Mesenchymal stem cell (in vitro differentiated cells and primary cell): ENCODE measurements at regions not wholly inside any gene's neighbourhood (a gene's known extent, or its start where the extent isn't known, plus 50 kb on each side); places are given as distances from the start of the nearest gene placed in this dataset.

Experiments
- DNase-seq: peaks from one replicate; pipeline ENCODE4 v3.0.0-alpha.2; 2013
- H2AFZ ChIP-seq: one replicate; pipeline ENCODE4 v1.6.1; 2013; ENCODE audit warnings: low read depth, mild to moderate bottlenecking, control low read depth, inconsistent platforms, low read length, moderate library complexity
- H2AK5ac ChIP-seq: 2 replicates; pipeline ENCODE4 v1.6.1; 2013; ENCODE audit warnings: low read length, moderate library complexity, mild to moderate bottlenecking, inconsistent platforms; ENCODE audit not compliant: severe bottlenecking
- H2BK120ac ChIP-seq: one replicate; pipeline ENCODE4 v1.6.1; 2013; ENCODE audit warnings: low read depth, mild to moderate bottlenecking, inconsistent platforms, low read length, moderate library complexity
- H2BK12ac ChIP-seq, 2 experiments: one replicate each; pipeline ENCODE4 v1.6.1; 2013; ENCODE audit warnings: inconsistent platforms in 2 of 2, low read length in 2 of 2, mild to moderate bottlenecking in 2 of 2, moderate library complexity in 2 of 2, control low read depth in 1 of 2
- H2BK15ac ChIP-seq: one replicate; pipeline ENCODE4 v1.6.1; 2013; ENCODE audit warnings: mild to moderate bottlenecking, low read depth, inconsistent platforms; ENCODE audit not compliant: poor library complexity, severe bottlenecking
- H2BK5ac ChIP-seq: 2 replicates; pipeline ENCODE4 v1.6.1; 2013; ENCODE audit warnings: low read depth, mild to moderate bottlenecking, low read length, control low read depth, inconsistent platforms; ENCODE audit not compliant: poor library complexity, severe bottlenecking
- H3K14ac ChIP-seq, 2 experiments: one replicate each; pipeline ENCODE4 v1.6.1; 2013; ENCODE audit warnings: inconsistent platforms in 2 of 2, low read length in 2 of 2, control low read depth in 1 of 2, mild to moderate bottlenecking in 1 of 2, moderate library complexity in 1 of 2
- H3K18ac ChIP-seq, 2 experiments: one replicate each; pipeline ENCODE4 v1.6.1; 2013; ENCODE audit warnings: inconsistent platforms in 2 of 2, low read length in 2 of 2, control low read depth in 1 of 2, low read depth in 1 of 2, mild to moderate bottlenecking in 1 of 2
- H3K23ac ChIP-seq, 2 experiments: one replicate each; pipeline ENCODE4 v1.6.1; 2013; ENCODE audit warnings: inconsistent platforms in 2 of 2, low read length in 2 of 2, mild to moderate bottlenecking in 2 of 2, moderate library complexity in 2 of 2, control low read depth in 1 of 2
- H3K27ac ChIP-seq: 2 replicates; pipeline ENCODE4 v1.5.1; 2013; ENCODE audit warnings: mild to moderate bottlenecking, moderate library complexity, low read length, control low read depth, inconsistent platforms; ENCODE audit not compliant: poor library complexity, severe bottlenecking
- H3K27me3 ChIP-seq, 2 experiments: 2 replicates each; pipeline versions ENCODE4 v1.6.1 to v1.7.0; 2013; ENCODE audit warnings: low read length in 2 of 2, mild to moderate bottlenecking in 2 of 2, moderate library complexity in 2 of 2, control low read depth in 1 of 2, inconsistent platforms in 1 of 2; ENCODE audit not compliant: control insufficient read depth in 1 of 2, insufficient read depth in 1 of 2
- H3K36me3 ChIP-seq, 2 experiments: 2 replicates each; pipeline versions ENCODE4 v1.6.1 to v1.7.0; 2013; ENCODE audit warnings: low read length in 2 of 2, control low read depth in 1 of 2, inconsistent platforms in 1 of 2, low read depth in 1 of 2, mild to moderate bottlenecking in 1 of 2; ENCODE audit not compliant: insufficient read depth in 2 of 2, control insufficient read depth in 1 of 2
- H3K4ac ChIP-seq, 2 experiments: one replicate each; pipeline ENCODE4 v1.6.1; 2013; ENCODE audit warnings: inconsistent platforms in 2 of 2, low read length in 2 of 2, mild to moderate bottlenecking in 2 of 2, moderate library complexity in 2 of 2, control low read depth in 1 of 2, low read depth in 1 of 2
- H3K4me1 ChIP-seq: 2 replicates; pipeline ENCODE4 v1.6.1; 2013; ENCODE audit warnings: low read depth, low read length, control low read depth; ENCODE audit not compliant: control insufficient read depth, insufficient read depth
- H3K4me2 ChIP-seq: 2 replicates; pipeline ENCODE4 v1.6.1; 2013; ENCODE audit warnings: low read length, mild to moderate bottlenecking, inconsistent platforms; ENCODE audit not compliant: poor library complexity, severe bottlenecking
- H3K4me3 ChIP-seq, 2 experiments: 2 replicates each; pipeline versions ENCODE4 v1.5.1 to v1.7.0; 2013; ENCODE audit warnings: low read length in 2 of 2, mild to moderate bottlenecking in 2 of 2, control low read depth in 1 of 2, low read depth in 1 of 2; ENCODE audit not compliant: insufficient read depth in 1 of 2
- H3K79me1 ChIP-seq: replicated peaks from 2 replicates; pipeline ENCODE4 v1.6.1; 2013; ENCODE audit warnings: mild to moderate bottlenecking, control low read depth, low read length, inconsistent platforms; ENCODE audit not compliant: poor library complexity, severe bottlenecking
- H3K9ac ChIP-seq: 2 replicates; pipeline ENCODE4 v1.7.0; 2013; ENCODE audit warnings: mild to moderate bottlenecking, low read length, moderate library complexity
- H3K9me3 ChIP-seq: 2 replicates; pipeline ENCODE4 v1.7.0; 2013; ENCODE audit warnings: mild to moderate bottlenecking, low read length; ENCODE audit not compliant: control insufficient read depth
- H4K8ac ChIP-seq: one replicate; pipeline ENCODE4 v1.6.1; 2013; ENCODE audit warnings: inconsistent platforms, mild to moderate bottlenecking, low read length, moderate library complexity
- H4K91ac ChIP-seq: one replicate; pipeline ENCODE4 v1.6.1; 2013; ENCODE audit warnings: mild to moderate bottlenecking, low read length, inconsistent platforms
- WGBS: methylation state at CpG from one replicate; pipeline ENCODE4 v1.1.7; 2013; ENCODE audit warnings: mixed read lengths; 5-methylcytosine and 5-hydroxymethylcytosine counted together

DNA sequence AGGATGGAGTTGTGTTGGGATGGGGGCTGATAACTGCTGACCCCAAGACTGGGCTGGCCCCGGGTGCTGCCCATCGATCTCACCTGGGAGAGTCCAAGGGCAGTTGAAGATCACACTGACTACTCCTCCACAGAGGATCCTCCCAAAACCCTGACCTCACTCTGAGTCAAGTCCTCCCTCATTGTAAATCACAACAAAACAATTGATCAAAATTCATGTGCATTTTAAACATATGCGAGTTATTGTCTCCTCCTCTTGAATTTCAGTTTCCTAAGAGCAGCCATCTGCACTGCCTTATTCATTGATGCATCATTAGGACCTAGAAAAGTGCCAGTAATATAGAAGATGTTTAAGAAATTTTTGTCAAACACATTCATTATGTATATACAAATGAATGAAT lies 273.6 kb downstream of the C1orf94 start:
- no peak overlapping the region for H4K91ac ChIP-seq
- H3K4ac ChIP-seq: no peak overlapping the region
- H4K8ac ChIP-seq: no peak overlapping the region
- peaks cover 0 to 65% of the 10 kb centered on the region in 2 experiments for H3K27me3 ChIP-seq
- no peak overlapping the region for H3K23ac ChIP-seq
- H3K4me1 ChIP-seq: no peaks in the 10 kb centered on the region
- no peak overlapping the region for H3K18ac ChIP-seq
- no peak overlapping the region for H3K4me3 ChIP-seq
- H2BK12ac ChIP-seq: no peak overlapping the region
- H2BK120ac ChIP-seq: no peak overlapping the region
- no peak overlapping the region for H3K27ac ChIP-seq
- no peak for DNase-seq
- no peaks in the 10 kb centered on the region for H3K36me3 ChIP-seq
- WGBS: 94% methylated on average over 2 of the region's 3 CpGs
- no peak overlapping the region for H2AFZ ChIP-seq
- no peak overlapping the region for H3K4me2 ChIP-seq
- no peak overlapping the region for H3K9ac ChIP-seq
- H2BK15ac ChIP-seq: no peak overlapping the region
- no peak overlapping the region for H2BK5ac ChIP-seq
- H3K79me1 ChIP-seq: no peaks in the 10 kb centered on the region
- H2AK5ac ChIP-seq: no peak overlapping the region
- H3K9me3 ChIP-seq: peaks cover 3% of the 10 kb centered on the region
- no peak overlapping the region for H3K14ac ChIP-seq

DNA sequence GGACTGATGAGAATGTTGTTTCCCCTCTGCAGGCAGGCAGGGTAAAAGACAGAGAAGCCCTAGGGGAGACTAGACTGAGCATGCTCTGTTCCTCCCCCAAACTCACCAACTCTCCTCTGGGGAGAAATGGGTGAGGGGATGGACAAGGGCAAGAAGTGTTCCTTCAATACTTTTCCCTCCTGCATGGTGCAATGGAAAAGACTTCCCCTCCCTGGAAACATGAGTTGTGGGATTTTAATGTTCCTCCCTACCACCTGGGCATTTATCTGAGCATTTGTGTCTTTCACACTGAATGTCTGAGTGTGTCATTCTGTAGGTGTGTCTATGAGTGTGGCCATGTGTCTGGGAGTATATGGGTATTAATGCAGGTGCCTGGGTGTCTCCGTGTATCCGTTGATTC lies 275.7 kb downstream of the C1orf94 start:
- Histone ChIP-seq H2BK12ac (no peak overlapping the region), H2BK120ac (no peak overlapping the region), H3K14ac (no peak overlapping the region), H2BK15ac (no peak overlapping the region), H2BK5ac (no peak overlapping the region), H3K18ac (no peak overlapping the region), H3K4me1 (no peaks in the 10 kb centered on the region), H3K36me3 (no peaks in the 10 kb centered on the region), H3K9me3 (peaks cover 3% of the 10 kb centered on the region), H3K9ac (no peak overlapping the region), H3K23ac (no peak overlapping the region), H3K79me1 (no peaks in the 10 kb centered on the region), H3K27ac (no peak overlapping the region), H2AFZ (no peak overlapping the region), H2AK5ac (no peak overlapping the region), H3K4ac (no peak overlapping the region), H3K4me2 (no peak overlapping the region), H4K91ac (no peak overlapping the region), H4K8ac (no peak overlapping the region), H3K27me3 (peaks cover 0 to 56% of the 10 kb centered on the region in 2 experiments), H3K4me3 (no peak overlapping the region)
- DNase-seq: no peak
- 83% methylated on average over 2 of the region's 2 CpGs for WGBS

DNA sequence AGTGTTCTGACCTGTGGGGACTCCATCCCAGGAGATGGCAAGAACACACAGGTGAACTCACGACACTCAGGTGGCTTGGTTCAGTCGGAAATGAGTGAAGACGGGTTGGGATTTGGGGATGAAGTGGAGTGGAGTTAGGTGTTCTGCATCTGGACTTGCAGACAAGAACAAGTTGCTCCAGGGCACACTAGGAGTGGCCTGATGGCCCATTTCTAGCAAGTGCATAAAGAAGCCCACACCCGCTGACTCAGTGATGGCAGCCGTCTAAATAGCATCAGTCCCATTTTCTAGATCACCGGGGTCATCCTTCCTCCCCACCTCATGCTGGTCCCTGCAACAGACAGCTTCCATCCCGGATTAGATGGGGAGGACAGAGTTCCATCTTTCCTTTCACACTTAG lies 278.4 kb downstream of the C1orf94 start:
- H3K14ac ChIP-seq: no peak overlapping the region
- H2BK5ac ChIP-seq: no peak overlapping the region
- H2BK12ac ChIP-seq: no peak overlapping the region
- H3K9ac ChIP-seq: no peak overlapping the region
- H2BK15ac ChIP-seq: no peak overlapping the region
- no peak overlapping the region for H4K91ac ChIP-seq
- no peak overlapping the region for H3K4me3 ChIP-seq
- no peaks in the 10 kb centered on the region for H3K79me1 ChIP-seq
- no peak overlapping the region for H3K18ac ChIP-seq
- H3K4ac ChIP-seq: no peak overlapping the region
- no peak overlapping the region for H3K27ac ChIP-seq
- DNase-seq: no peak
- H4K8ac ChIP-seq: no peak overlapping the region
- 83% methylated on average over 5 of the region's 7 CpGs for WGBS
- no peaks in the 10 kb centered on the region for H3K9me3 ChIP-seq
- no peak overlapping the region for H2AFZ ChIP-seq
- H3K23ac ChIP-seq: no peak overlapping the region
- no peak overlapping the region for H3K4me2 ChIP-seq
- peaks cover 0 to 44% of the 10 kb centered on the region in 2 experiments for H3K27me3 ChIP-seq
- H2AK5ac ChIP-seq: no peak overlapping the region
- no peaks in the 10 kb centered on the region for H3K4me1 ChIP-seq
- no peaks in the 10 kb centered on the region for H3K36me3 ChIP-seq
- no peak overlapping the region for H2BK120ac ChIP-seq

GRCh38 chr1:34460193-34460592 lies 283.5 kb downstream of the C1orf94 start:
- Histone ChIP-seq H3K79me1 (no peaks in the 10 kb centered on the region), H3K9ac (no peak overlapping the region), H2AFZ (no peak overlapping the region), H2BK15ac (no peak overlapping the region), H3K4me1 (no peaks in the 10 kb centered on the region), H4K8ac (no peak overlapping the region), H2BK120ac (no peak overlapping the region), H3K4me3 (no peak overlapping the region), H2BK12ac (no peak overlapping the region), H3K36me3 (no peaks in the 10 kb centered on the region), H3K27ac (no peak overlapping the region), H3K4ac (no peak overlapping the region), H2AK5ac (no peak overlapping the region), H3K27me3 (peaks cover 0 to 60% of the 10 kb centered on the region in 2 experiments), H3K18ac (no peak overlapping the region), H3K4me2 (no peak overlapping the region), H2BK5ac (no peak overlapping the region), H3K14ac (no peak overlapping the region), H3K9me3 (no peaks in the 10 kb centered on the region), H3K23ac (no peak overlapping the region), H4K91ac (no peak overlapping the region)
- WGBS: 56% methylated on average over 6 of the region's 6 CpGs
- no peak for DNase-seq
